SU-DHL-6 (cell line): ENCODE measurements at regions not wholly inside any gene's neighbourhood (a gene's known extent, or its start where the extent isn't known, plus 50 kb on each side); places are given as distances from the start of the nearest gene placed in this dataset.
"Not testable (repeated sequence)": the region's sequence is repeated elsewhere in the genome, so short reads cannot be mapped to it uniquely, and the experiment has no call there.

ENCODE experiments used
- EZH2phosphoT487 ChIP-seq: fragments of 200-600 bp; sonication (generic), shearing (Covaris generic); conservative IDR thresholded peaks from 2 replicates; pipeline ENCODE4 v1.6.1; 2018; ENCODE audit warnings: mild to moderate bottlenecking, antibody characterized with exemption, low read length, moderate library complexity, mixed read lengths
- TF ChIP-seq, protein P1 (sequence below): fragments of 200-600 bp; sonication (generic); IDR thresholded peaks from one replicate; pipeline ENCODE4 v1.5.1; 2017; ENCODE audit warnings: antibody characterized with exemption, mild to moderate bottlenecking, low read length, moderate library complexity; ENCODE audit not compliant: insufficient read depth, poor library complexity, severe bottlenecking

DNA sequence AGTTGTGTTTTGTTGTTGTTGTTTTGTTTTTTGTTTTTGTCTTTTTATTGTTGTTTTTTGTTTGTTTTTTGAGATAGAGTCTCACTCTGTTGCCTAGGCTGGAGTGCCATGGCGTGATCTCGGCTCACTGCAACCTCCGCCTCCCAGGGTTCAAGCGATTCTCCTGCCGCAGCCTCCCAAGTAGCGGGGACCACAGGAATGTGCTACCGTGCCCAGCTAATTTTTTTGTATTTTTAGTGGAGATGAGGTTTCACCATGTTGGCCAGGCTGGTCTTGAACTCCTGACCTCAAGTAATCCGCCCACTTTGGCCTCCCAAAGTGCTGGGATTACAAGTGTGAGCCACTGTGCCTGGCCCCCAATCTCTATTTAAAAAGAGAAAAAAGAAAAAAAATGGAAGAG lies 109.0 kb upstream of the DAPK1 start:
- TF ChIP-seq, protein P1, sequence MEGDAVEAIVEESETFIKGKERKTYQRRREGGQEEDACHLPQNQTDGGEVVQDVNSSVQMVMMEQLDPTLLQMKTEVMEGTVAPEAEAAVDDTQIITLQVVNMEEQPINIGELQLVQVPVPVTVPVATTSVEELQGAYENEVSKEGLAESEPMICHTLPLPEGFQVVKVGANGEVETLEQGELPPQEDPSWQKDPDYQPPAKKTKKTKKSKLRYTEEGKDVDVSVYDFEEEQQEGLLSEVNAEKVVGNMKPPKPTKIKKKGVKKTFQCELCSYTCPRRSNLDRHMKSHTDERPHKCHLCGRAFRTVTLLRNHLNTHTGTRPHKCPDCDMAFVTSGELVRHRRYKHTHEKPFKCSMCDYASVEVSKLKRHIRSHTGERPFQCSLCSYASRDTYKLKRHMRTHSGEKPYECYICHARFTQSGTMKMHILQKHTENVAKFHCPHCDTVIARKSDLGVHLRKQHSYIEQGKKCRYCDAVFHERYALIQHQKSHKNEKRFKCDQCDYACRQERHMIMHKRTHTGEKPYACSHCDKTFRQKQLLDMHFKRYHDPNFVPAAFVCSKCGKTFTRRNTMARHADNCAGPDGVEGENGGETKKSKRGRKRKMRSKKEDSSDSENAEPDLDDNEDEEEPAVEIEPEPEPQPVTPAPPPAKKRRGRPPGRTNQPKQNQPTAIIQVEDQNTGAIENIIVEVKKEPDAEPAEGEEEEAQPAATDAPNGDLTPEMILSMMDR, result not testable (repeated sequence)
- TF ChIP-seq EZH2phosphoT487, result not testable (repeated sequence)
